Sigmoid colon (tissue), 4 donors: ENCODE measurements at regions not wholly inside any gene's neighbourhood (a gene's known extent, or its start where the extent isn't known, plus 50 kb on each side); places are given as distances from the start of the nearest gene placed in this dataset.

Source experiments
- EP300 ChIP-seq, 4 donors: sonication (generic); formaldehyde crosslinking; IDR thresholded peaks; one replicate each; pipeline ENCODE4 v1.6.1; 2017; ENCODE audit warnings: antibody characterized with exemption in 4 of 4
- POLR2A ChIP-seq, 2 donors: fragments of 450-650 bp; IDR thresholded peaks; one replicate each; pipeline ENCODE4 v1.6.1; 2016; ENCODE audit warnings: antibody characterized with exemption in 2 of 2, mild to moderate bottlenecking in 2 of 2, moderate library complexity in 2 of 2
- TF ChIP-seq, protein P1 (sequence below), 4 experiments: fragments of 450-650 bp in 3 of 4; fragments of 200-600 bp in 1 of 4; IDR thresholded peaks; one replicate each; pipeline ENCODE4 v1.5.1; 2016 to 2019; ENCODE audit warnings: antibody characterized with exemption in 4 of 4, mild to moderate bottlenecking in 3 of 4, moderate library complexity in 2 of 4

DNA sequence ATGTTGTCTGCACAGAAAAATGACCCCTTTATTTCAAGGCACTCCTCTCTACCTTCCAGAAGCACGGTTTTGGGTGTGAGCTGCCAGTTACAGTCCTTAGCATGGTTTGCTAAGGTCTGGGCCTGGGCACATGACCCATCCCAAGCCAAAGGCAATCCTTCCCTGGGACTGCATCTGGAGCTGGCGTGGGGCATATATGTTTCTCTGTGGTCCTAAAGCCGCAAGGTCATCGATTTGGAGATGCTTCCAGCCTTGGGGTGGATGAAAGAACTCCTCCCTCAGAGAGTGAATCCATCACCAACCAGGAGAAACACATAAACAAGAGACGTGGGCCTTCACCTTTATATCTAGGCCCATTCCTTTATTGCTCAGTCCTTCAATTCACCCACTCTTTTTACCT, 50.1 kb upstream of the IGFBP3 start:
- TF ChIP-seq, protein P1, sequence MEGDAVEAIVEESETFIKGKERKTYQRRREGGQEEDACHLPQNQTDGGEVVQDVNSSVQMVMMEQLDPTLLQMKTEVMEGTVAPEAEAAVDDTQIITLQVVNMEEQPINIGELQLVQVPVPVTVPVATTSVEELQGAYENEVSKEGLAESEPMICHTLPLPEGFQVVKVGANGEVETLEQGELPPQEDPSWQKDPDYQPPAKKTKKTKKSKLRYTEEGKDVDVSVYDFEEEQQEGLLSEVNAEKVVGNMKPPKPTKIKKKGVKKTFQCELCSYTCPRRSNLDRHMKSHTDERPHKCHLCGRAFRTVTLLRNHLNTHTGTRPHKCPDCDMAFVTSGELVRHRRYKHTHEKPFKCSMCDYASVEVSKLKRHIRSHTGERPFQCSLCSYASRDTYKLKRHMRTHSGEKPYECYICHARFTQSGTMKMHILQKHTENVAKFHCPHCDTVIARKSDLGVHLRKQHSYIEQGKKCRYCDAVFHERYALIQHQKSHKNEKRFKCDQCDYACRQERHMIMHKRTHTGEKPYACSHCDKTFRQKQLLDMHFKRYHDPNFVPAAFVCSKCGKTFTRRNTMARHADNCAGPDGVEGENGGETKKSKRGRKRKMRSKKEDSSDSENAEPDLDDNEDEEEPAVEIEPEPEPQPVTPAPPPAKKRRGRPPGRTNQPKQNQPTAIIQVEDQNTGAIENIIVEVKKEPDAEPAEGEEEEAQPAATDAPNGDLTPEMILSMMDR (IDR thresholded peaks at IDR 0.05): no peak
- no peak for TF ChIP-seq EP300 (IDR thresholded peaks at IDR 0.05)
- TF ChIP-seq POLR2A (IDR thresholded peaks at IDR 0.05): no peak
